Activated CD8-positive, alpha-beta T cell treated with anti-CD3 and anti-CD28 coated beads for 36 hours (primary cell): ENCODE measurements at regions not wholly inside any gene's neighbourhood (a gene's known extent, or its start where the extent isn't known, plus 50 kb on each side); places are given as distances from the start of the nearest gene placed in this dataset.

Experiments used
- ATAC-seq: fragments of 200-7000 bp; cut with Tn5 transposase; one replicate; pipeline ENCODE4 v1.10.0; 2021; ENCODE audit warnings: mild to moderate bottlenecking, moderate library complexity
- CTCF ChIA-PET: fragments of 350-600 bp; sonication (Branson Sonifier 250); formaldehyde crosslinking; loops from one replicate; lab custom pipeline; 2021; ENCODE audit warnings: antibody characterized with exemption; lab: Charles Lee
- POLR2A ChIA-PET: fragments of 350-600 bp; sonication (Branson Sonifier 250); formaldehyde crosslinking; loops from one replicate; lab custom pipeline; 2021; ENCODE audit warnings: antibody characterized with exemption; lab: Charles Lee
- DNase-seq: peaks from one replicate; pipeline ENCODE4 v3.0.0-alpha.2; 2020
- H3K27ac Mint-ChIP-seq: one replicate; pipeline ENCODE4 v1.8.0; 2021; ENCODE audit warnings: mild to moderate bottlenecking, mixed read lengths
- H3K27me3 Mint-ChIP-seq: one replicate; pipeline ENCODE4 v1.8.0; 2021; ENCODE audit warnings: mixed read lengths
- H3K36me3 Mint-ChIP-seq: one replicate; pipeline ENCODE4 v1.8.0; 2021; ENCODE audit warnings: low read depth, mixed read lengths
- H3K4me1 Mint-ChIP-seq: one replicate; pipeline ENCODE4 v1.8.0; 2021; ENCODE audit warnings: low read depth, mixed read lengths
- H3K4me3 Mint-ChIP-seq: one replicate; pipeline ENCODE4 v1.8.0; 2021; ENCODE audit warnings: mild to moderate bottlenecking, moderate library complexity, mixed read lengths
- H3K9me3 Mint-ChIP-seq: one replicate; pipeline ENCODE4 v1.8.0; 2021; ENCODE audit warnings: mixed read lengths
- CTCF ChIP-seq: fragments of 200-600 bp; IDR thresholded peaks from one replicate; pipeline ENCODE4 v1.8.0; 2022; ENCODE audit warnings: antibody characterized with exemption, mild to moderate bottlenecking
- intact Hi-C: fragments of 100-400 bp; cut with micrococcal nuclease; formaldehyde crosslinking; loops from one replicate; pipeline ENCODE4 v1.10.0; 2022

GRCh38 chr2:181165199-181165868, 184.9 kb downstream of the UBE2E3 start:
- Mint-ChIP-seq H3K27ac (peak overlapping the region; percentile 98), H3K4me3 (peak overlapping the region; percentile 44), H3K36me3 (peaks cover 42% of the 10 kb centered on the region), H3K9me3 (peaks cover 26% of the 10 kb centered on the region), H3K4me1 (peaks cover 56% of the 10 kb centered on the region), H3K27me3 (no peaks in the 10 kb centered on the region)
- ChIA-PET CTCF (interaction anchor here (0.7 to 2.6 kb wide), 6 partner anchors 13 to 60 kb away, joined by 3 to 10 read pairs (median 3); no protein-coding TSS in a partner anchor), POLR2A (interaction anchor here (1.2 to 1.5 kb wide), 3 partner anchors 12 to 293 kb away, joined by 4 to 8 read pairs (median 4); no protein-coding TSS in a partner anchor)
- TF ChIP-seq CTCF: no peak
- intact Hi-C loops: no loop called here
- ATAC-seq (peak; percentile 87), DNase-seq (peak; percentile 56)

GRCh38 chr2:181169503-181169902, 189.1 kb downstream of the UBE2E3 start:
- no peak for TF ChIP-seq CTCF
- POLR2A ChIA-PET: no interaction called here
- DNase-seq: no peak
- intact Hi-C loops: no loop called here
- CTCF ChIA-PET: interaction anchor here (0.6 to 1.1 kb wide), 3 partner anchors 9 to 28 kb away, joined by 3 read pairs; no protein-coding TSS in a partner anchor
- Mint-ChIP-seq H3K9me3 (peaks cover 26% of the 10 kb centered on the region), H3K27me3 (no peaks in the 10 kb centered on the region), H3K27ac (peak overlapping the region; percentile 14), H3K4me1 (peaks cover 52% of the 10 kb centered on the region), H3K36me3 (peaks cover 49% of the 10 kb centered on the region), H3K4me3 (no peak overlapping the region)
- ATAC-seq: no peak

DNA sequence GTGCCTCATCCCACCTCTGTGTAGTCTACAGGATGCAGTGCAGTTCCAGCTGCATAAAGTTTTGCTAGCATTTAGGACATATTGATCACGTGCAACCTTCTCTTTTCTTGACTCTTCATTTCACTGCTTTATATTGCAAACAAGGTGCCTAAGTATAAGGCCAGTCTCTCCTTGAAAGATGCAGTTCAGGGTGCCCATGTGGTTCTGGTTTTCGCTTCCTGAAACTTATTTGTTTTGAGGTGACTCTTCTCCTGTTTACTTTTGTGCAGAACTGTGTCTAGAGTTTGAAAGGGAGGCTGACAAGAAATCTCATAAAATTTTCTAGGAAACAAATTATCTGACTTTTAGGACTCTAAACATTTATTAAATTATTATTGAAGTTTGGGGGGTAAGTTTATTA, 189.9 kb downstream of the UBE2E3 start:
- no peaks in the 10 kb centered on the region for H3K27me3 Mint-ChIP-seq
- peak overlapping the region; percentile 69 for H3K27ac Mint-ChIP-seq
- H3K4me3 Mint-ChIP-seq: no peak overlapping the region
- H3K36me3 Mint-ChIP-seq: peaks cover 47% of the 10 kb centered on the region
- H3K4me1 Mint-ChIP-seq: peaks cover 53% of the 10 kb centered on the region
- H3K9me3 Mint-ChIP-seq: peaks cover 26% of the 10 kb centered on the region
- POLR2A ChIA-PET: interaction anchor here (0.6 kb wide), 1 partner anchor 202 kb away, joined by 5 read pairs; no protein-coding TSS in a partner anchor
- CTCF ChIA-PET: interaction anchor here (0.6 to 1.1 kb wide), 3 partner anchors 8 to 29 kb away, joined by 3 read pairs; no protein-coding TSS in a partner anchor
- ATAC-seq: no peak
- DNase-seq: no peak
- TF ChIP-seq CTCF: no peak
- intact Hi-C loops: no loop called here

DNA sequence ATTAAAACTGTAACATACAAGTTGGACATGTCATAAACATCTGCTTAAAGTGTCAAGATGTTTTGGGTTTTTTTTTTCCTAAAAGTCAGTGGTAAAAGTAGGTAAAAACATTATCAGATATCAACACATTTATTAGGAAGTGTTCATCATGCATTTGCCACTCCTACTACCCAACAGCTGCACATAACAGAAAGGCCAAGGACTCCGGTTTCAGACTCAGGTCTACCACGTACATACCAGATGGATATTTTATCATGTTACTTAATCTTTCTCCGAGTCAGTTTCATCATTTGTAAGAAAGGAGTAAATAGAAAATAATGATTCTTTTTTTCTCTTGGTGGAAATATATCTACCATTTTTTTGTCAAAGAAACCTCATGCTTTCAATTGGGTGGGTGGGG, 192.3 kb downstream of the UBE2E3 start:
- peak overlapping the region; percentile 45 for H3K27ac Mint-ChIP-seq
- intact Hi-C loops: no loop called here
- POLR2A ChIA-PET: no interaction called here
- DNase-seq (no peak), ATAC-seq (no peak)
- H3K27me3 Mint-ChIP-seq: no peaks in the 10 kb centered on the region
- no peak for TF ChIP-seq CTCF
- CTCF ChIA-PET: no interaction called here
- no peak overlapping the region for H3K4me3 Mint-ChIP-seq
- peaks cover 9% of the 10 kb centered on the region for H3K9me3 Mint-ChIP-seq
- H3K4me1 Mint-ChIP-seq: peaks cover 57% of the 10 kb centered on the region
- H3K36me3 Mint-ChIP-seq: peaks cover 27% of the 10 kb centered on the region
